Activated CD8-positive, alpha-beta T cell treated with anti-CD3 and anti-CD28 coated beads for 36 hours (primary cell): ENCODE measurements at regions not wholly inside any gene's neighbourhood (a gene's known extent, or its start where the extent isn't known, plus 50 kb on each side); places are given as distances from the start of the nearest gene placed in this dataset.

ENCODE experiments used
- ATAC-seq: fragments of 200-7000 bp; cut with Tn5 transposase; one replicate; pipeline ENCODE4 v1.10.0; 2021; ENCODE audit warnings: mild to moderate bottlenecking, moderate library complexity
- CTCF ChIA-PET: fragments of 350-600 bp; sonication (Branson Sonifier 250); formaldehyde crosslinking; loops from one replicate; lab custom pipeline; 2021; ENCODE audit warnings: antibody characterized with exemption; lab: Charles Lee
- POLR2A ChIA-PET: fragments of 350-600 bp; sonication (Branson Sonifier 250); formaldehyde crosslinking; loops from one replicate; lab custom pipeline; 2021; ENCODE audit warnings: antibody characterized with exemption; lab: Charles Lee
- DNase-seq: peaks from one replicate; pipeline ENCODE4 v3.0.0-alpha.2; 2020
- H3K27ac Mint-ChIP-seq: one replicate; pipeline ENCODE4 v1.8.0; 2021; ENCODE audit warnings: mild to moderate bottlenecking, mixed read lengths
- H3K27me3 Mint-ChIP-seq: one replicate; pipeline ENCODE4 v1.8.0; 2021; ENCODE audit warnings: mixed read lengths
- H3K36me3 Mint-ChIP-seq: one replicate; pipeline ENCODE4 v1.8.0; 2021; ENCODE audit warnings: low read depth, mixed read lengths
- H3K4me1 Mint-ChIP-seq: one replicate; pipeline ENCODE4 v1.8.0; 2021; ENCODE audit warnings: low read depth, mixed read lengths
- H3K4me3 Mint-ChIP-seq: one replicate; pipeline ENCODE4 v1.8.0; 2021; ENCODE audit warnings: mild to moderate bottlenecking, moderate library complexity, mixed read lengths
- H3K9me3 Mint-ChIP-seq: one replicate; pipeline ENCODE4 v1.8.0; 2021; ENCODE audit warnings: mixed read lengths
- CTCF ChIP-seq: fragments of 200-600 bp; IDR thresholded peaks from one replicate; pipeline ENCODE4 v1.8.0; 2022; ENCODE audit warnings: antibody characterized with exemption, mild to moderate bottlenecking
- intact Hi-C: fragments of 100-400 bp; cut with micrococcal nuclease; formaldehyde crosslinking; loops from one replicate; pipeline ENCODE4 v1.10.0; 2022

GRCh38 chr5:110225949-110226348, 500.5 kb downstream of the TMEM232 start:
- no peak for TF ChIP-seq CTCF
- no peaks in the 10 kb centered on the region for H3K27me3 Mint-ChIP-seq
- ATAC-seq (no peak), DNase-seq (no peak)
- H3K36me3 Mint-ChIP-seq, result peaks cover 5% of the 10 kb centered on the region
- no peaks in the 10 kb centered on the region for H3K4me1 Mint-ChIP-seq
- ChIA-PET CTCF (no interaction called here), POLR2A (interaction anchor here (0.7 kb wide), 1 partner anchor 364 kb away, joined by 3 read pairs; no protein-coding TSS in a partner anchor)
- no peak overlapping the region for H3K4me3 Mint-ChIP-seq
- H3K27ac Mint-ChIP-seq, result no peak overlapping the region
- peaks cover 40% of the 10 kb centered on the region for H3K9me3 Mint-ChIP-seq
- intact Hi-C loops, result no loop called here

GRCh38 chr5:110239786-110240185, 486.7 kb downstream of the TMEM232 start:
- no peak for DNase-seq
- no peak for TF ChIP-seq CTCF
- ChIA-PET POLR2A (no interaction called here), CTCF (no interaction called here)
- Mint-ChIP-seq H3K27me3 (no peaks in the 10 kb centered on the region), H3K4me3 (no peak overlapping the region), H3K4me1 (no peaks in the 10 kb centered on the region), H3K9me3 (peaks cover 2% of the 10 kb centered on the region), H3K36me3 (no peaks in the 10 kb centered on the region), H3K27ac (no peak overlapping the region)
- intact Hi-C loops, result no loop called here
- ATAC-seq, result no peak

GRCh38 chr5:110242950-110243349, 483.5 kb downstream of the TMEM232 start:
- Mint-ChIP-seq H3K9me3 (peaks cover 2% of the 10 kb centered on the region), H3K36me3 (no peaks in the 10 kb centered on the region), H3K4me1 (no peaks in the 10 kb centered on the region), H3K27me3 (no peaks in the 10 kb centered on the region), H3K27ac (no peak overlapping the region), H3K4me3 (no peak overlapping the region)
- ChIA-PET CTCF (no interaction called here), POLR2A (no interaction called here)
- no peak for DNase-seq
- TF ChIP-seq CTCF, result no peak
- ATAC-seq, result no peak
- intact Hi-C loops, result no loop called here

GRCh38 chr5:110248921-110249320, 477.6 kb downstream of the TMEM232 start:
- no peaks in the 10 kb centered on the region for H3K36me3 Mint-ChIP-seq
- CTCF ChIA-PET, result no interaction called here
- POLR2A ChIA-PET, result no interaction called here
- intact Hi-C loops, result no loop called here
- ATAC-seq (no peak), DNase-seq (no peak)
- H3K4me1 Mint-ChIP-seq, result no peaks in the 10 kb centered on the region
- no peak for TF ChIP-seq CTCF
- no peaks in the 10 kb centered on the region for H3K27me3 Mint-ChIP-seq
- H3K4me3 Mint-ChIP-seq, result no peak overlapping the region
- no peaks in the 10 kb centered on the region for H3K9me3 Mint-ChIP-seq
- no peak overlapping the region for H3K27ac Mint-ChIP-seq

GRCh38 chr5:110250355-110250754, 476.1 kb downstream of the TMEM232 start:
- no peaks in the 10 kb centered on the region for H3K36me3 Mint-ChIP-seq
- DNase-seq (no peak), ATAC-seq (no peak)
- no peaks in the 10 kb centered on the region for H3K4me1 Mint-ChIP-seq
- no peaks in the 10 kb centered on the region for H3K9me3 Mint-ChIP-seq
- no peaks in the 10 kb centered on the region for H3K27me3 Mint-ChIP-seq
- TF ChIP-seq CTCF, result no peak
- intact Hi-C loops, result no loop called here
- no peak overlapping the region for H3K27ac Mint-ChIP-seq
- CTCF ChIA-PET, result interaction anchor here (1.2 kb wide), 1 partner anchor 44 kb away, joined by 3 read pairs; no protein-coding TSS in a partner anchor
- H3K4me3 Mint-ChIP-seq, result no peak overlapping the region
- POLR2A ChIA-PET, result interaction anchor here (0.6 kb wide), 1 partner anchor 356 kb away, joined by 3 read pairs; no protein-coding TSS in a partner anchor
